Stimulated activated CD8-positive, alpha-beta memory T cell treated with anti-CD3 and anti-CD28 coated beads, Interleukin-7, amount 100 ng/mL, for 1 hour (primary cell): ENCODE measurements at regions not wholly inside any gene's neighbourhood (a gene's known extent, or its start where the extent isn't known, plus 50 kb on each side); places are given as distances from the start of the nearest gene placed in this dataset.

Experiments used
- DNase-seq, 2 donors: peaks; one replicate each; pipeline ENCODE4 v3.0.0-alpha.2; 2020; ENCODE audit warnings: low read depth in 2 of 2

DNA sequence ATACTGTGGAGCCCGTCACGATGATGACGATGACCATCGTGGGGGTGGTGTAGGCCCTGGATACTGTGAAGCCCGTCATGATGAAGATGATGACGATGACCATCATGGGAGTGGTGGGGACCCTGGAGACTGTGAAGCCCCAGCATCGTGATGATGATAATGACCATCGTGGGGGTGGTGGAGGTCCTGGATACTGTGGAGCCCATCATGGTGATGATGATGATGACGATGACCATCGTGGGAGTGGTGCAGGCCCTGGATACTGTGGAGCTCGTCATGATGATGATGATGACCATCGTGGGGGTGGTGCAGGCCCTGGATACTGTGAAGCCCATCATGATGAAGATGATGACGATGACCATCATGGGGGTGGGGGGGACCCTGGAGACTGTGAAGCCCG lies 81.0 kb upstream of the SALL3 start:
- DNase-seq = no peak

DNA sequence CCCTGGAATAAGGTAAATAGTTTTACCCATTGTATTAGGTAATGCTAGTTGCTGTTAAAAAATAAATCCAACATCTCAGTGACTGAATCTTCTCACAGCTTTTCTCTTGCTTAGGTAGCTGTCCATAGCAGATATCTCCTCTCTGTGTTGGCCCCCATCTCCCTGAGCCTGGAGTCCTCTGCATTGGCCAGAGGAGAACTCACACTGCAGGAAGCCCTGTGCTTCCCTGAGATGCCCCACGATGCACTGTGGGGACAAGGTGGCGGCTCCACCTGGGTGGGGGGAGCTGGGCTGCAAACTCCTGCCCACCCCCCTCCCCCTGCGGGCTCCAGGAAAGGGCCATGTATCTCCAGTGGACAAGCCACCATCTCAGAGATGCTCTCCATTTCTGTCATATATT lies 80.4 kb upstream of the SALL3 start:
- DNase-seq = no peak

DNA sequence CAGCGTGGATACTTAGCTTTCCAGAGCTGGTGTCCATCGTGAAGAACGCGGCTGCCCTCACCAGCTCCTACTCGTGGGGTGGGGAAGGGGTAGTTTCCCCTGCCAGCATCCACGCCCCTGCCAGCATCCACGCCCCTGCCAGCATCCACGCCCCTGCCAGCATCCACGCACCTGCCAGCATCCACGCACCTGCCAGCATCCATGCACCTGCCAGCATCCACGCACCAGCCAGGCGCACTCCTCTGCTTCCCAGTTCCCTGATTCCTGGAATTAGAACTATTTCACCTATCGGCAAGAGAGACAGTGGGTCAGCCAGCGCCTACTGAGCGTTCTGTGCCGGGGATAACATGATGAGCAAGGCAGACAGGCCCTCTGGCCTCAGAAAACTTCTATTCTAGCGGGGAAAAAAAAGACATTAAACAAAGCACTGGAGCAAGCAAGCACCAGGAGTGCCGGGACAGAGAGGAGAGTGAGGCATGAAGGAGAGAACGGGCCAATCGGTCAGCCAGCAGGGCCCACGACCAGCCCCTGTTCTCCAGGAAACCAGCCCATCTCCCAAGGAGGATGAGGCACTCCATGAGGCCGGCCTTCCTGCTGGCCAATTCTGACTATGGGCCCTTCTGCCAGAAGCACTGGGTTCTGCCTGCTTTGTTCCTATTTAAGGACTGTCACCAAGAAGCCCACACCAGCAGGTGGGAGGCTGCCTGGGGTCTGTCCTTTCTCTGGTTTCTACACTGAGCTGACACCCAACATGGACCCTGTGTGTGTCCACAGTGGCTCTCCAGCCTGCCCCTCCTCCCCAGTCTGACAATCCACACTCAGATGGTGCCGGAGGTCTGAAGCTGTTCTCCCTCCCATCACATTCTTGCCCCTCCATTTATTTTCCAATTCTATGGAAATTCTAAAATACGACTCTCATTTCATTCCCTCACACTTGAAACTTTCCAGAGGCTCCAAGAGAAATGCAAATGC lies 78.4 kb upstream of the SALL3 start:
- no peak for DNase-seq

DNA sequence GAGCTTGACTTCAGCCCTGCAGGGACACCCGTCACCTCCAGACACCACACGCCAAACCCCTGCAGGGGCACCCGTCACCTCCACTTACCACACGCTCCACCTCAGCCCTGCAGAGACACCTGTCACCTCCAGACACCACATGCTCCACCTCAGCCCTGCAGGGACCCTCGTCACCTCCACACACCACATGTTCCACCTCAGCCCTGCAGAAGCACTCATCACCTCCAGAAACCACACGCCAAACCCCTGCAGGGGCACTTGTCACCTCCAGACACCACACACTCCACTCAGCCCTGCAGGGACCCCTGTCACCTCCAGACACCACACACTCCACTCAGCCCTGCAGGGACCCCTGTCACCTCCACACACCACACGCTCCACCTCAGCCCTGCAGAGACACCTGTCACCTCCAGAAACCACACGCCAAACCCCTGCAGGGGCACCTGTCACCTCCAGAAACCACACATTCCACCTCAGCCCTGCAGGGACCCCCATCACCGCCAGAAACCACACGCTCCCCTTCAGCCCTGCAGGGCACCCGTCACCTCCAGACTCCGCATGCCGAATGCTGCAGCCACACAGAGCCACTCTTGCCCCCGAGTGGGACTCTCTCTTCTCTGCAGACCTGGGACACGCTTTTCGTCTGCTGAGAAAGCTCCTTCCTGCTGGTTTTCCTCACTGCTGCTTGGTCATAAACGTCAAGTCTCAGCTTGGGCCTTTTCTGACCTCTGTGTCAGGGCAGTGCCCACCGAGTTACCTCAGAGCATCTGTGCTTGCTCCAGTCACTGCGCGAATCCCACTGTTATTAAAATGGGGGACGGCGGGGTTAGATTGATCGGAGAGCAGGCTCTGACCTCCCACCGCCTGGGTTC lies 77.5 kb upstream of the SALL3 start:
- DNase-seq = no peak

DNA sequence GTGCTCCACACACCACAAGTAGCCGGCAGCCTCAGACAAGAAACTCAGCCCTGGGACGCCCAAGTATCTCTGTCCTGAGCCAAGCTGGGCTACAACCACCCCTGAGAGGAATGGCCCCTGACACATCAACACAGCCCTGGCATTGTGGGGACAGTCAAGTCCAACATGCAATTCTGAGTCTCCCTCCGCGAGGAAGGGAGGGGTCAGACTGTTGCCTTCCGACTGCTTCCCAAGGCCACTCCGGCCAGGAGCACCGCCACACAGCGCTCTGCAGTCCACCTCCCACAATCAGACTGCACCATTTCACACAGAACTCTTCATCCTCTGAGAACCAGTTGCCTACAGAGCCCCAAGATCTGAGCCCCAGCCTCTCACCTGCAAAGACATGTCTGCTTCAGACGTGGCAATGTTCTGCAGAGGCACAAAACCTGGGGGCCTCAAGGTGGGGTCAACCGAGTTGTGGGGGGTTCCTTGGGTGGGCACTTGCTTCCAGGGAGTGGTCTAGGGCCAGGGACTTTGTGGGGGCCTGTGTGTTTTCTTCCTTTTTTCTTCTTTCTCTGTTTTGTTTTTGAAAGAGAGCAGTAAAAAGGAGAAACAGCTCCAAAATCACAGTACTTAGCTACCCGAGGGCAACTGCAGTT lies 76.7 kb upstream of the SALL3 start:
- DNase-seq = no peak

DNA sequence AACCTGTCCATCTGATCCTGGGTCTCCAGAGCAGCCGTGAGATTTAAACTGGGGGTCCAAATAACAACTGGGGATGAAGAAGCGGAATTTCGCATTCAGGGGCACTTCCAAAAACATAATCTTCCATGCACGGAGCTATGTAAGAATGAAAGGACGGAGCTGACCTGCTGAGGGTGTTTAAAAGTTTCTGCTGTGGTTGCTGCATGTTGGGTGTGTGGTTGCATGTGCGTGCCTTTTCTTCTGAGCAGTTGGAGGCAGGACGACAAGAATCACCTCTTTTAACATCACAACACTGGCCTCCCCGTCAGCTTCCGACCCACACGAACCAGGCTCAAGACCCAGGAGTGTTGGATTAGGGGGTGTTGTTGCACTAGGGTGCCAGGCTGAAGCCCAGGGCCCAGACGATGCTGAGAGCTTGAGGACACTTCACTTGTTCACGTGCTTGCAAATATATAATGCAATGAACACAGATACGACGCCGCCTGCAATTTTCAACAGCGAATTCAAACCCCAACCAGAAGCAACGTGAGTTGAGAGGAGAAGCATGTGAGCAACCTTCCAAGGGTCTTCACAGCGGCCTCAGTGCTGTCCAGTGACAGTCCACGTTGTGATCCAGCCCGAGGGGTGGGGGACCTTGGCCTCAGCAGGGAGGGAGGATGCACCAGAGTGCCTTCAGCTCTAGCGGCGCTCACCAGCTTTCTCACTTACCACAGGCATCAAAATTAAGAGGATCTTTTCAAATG lies 76.0 kb upstream of the SALL3 start:
- no peak for DNase-seq

DNA sequence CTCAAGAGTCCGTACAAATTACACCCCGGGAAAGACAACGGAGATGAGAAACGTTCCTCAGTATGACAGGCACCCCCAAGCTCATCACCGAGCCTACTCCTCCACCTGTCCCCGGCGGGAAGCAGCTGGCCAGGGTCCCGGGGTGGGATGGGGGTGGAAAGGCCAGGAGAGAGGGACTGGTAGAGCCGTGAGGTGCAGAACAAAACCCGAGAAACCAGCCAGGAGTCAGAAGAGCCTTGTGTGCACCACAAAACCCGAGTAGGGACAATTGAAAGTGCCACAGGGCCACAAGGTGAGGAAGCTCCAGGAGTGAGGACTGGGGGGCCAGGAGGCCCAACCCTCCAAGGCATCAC lies 75.5 kb upstream of the SALL3 start:
- no peak for DNase-seq

DNA sequence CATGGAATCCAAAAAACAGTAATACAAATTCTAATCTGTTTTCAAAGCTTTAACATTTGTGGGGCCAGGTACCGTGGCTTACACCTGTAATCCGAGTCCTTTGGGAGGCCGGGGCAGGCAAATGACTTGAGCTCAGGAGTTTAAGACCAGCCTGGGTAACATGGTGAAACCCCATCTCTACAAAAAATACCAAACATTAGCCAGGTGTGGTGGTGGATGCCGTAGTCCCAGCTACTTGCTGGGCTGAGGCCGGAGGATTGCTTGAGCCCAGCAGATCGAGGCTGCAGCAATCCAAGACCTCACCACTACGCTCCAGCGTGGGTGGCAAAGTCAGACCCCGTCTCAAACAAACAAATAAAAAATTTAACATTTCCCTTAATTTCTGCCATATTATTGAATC lies 74.3 kb upstream of the SALL3 start:
- DNase-seq = no peak

DNA sequence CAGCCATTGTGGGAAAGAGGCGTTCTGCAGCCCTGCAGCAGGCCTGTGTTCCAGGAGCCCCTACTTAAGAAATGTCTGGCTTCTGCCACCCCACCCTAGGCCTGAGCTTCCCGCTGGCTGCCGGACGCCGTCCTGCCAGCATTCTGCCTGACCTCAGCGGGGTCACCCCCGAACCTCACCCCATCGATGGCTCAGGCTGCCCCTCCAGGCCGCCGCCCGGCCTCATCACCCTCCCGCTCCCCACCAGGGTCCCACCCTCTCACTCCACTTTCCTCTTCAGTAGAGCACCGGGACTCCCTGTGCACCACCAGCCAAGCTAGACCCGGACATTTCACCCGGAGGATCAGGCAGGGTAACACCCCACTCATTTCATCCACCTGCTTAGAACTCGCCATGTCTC lies 73.6 kb upstream of the SALL3 start:
- no peak for DNase-seq

DNA sequence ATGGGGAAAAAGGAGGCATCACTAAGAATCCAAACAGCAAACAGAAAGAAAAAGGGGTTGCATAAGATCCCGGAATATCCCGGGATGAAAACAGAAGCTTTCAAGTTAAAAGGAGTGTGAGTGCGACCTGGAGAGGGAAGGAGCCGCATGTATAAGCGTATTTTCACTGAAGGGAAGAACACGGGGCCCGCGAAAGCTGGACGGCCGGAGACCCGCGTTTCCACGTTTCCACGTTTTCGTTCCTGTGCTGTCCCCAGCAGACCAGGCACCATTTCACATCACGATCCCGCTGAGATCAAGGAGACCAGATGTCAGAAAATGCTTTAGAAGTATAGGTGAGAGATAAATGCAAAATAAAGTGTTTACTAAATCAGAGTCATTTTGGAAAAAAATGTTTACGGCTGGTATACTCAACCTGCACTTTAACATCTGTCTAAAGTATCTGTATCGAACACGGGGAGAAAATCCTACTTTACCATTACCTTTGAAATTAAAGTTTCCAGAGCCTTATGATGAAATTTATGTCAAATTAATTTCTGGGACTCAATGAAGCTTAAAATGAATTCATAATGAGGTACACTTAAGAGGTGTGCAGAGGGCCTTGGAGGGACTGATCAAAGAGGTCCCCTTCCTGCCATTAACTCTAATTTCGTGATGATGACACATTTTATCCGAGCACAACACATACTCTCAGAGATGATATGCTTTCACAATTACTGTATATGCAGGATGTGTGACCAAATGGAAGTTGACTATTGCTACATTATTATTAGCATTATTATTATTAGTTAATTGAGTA lies 71.0 kb upstream of the SALL3 start:
- no peak for DNase-seq

DNA sequence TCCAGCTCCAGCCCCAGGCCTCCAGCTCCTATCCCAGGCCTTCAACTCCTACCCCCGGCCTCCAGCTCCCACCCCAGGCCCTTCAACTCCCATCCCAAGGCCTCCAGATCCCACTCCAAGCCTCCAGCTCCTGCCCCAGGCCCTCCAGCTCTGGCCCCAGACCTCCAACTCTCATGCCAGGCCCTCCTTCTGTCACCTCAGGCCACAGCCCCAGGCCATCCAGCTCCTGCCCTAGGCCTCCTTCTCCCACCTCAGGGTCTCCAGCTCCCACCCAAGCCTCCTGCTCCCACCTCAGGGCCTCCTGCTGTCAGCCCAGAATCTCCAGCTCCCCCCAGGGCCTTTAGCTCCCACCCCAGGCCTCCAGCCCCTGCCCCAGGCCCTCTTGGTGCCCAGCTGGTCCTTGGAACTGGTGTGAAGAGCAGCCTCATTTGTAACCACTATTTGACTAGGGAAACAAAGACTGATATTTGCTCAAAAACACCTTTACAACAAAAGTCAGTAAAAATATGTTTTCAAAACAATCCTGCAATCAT lies 67.8 kb upstream of the SALL3 start:
- DNase-seq = no peak

DNA sequence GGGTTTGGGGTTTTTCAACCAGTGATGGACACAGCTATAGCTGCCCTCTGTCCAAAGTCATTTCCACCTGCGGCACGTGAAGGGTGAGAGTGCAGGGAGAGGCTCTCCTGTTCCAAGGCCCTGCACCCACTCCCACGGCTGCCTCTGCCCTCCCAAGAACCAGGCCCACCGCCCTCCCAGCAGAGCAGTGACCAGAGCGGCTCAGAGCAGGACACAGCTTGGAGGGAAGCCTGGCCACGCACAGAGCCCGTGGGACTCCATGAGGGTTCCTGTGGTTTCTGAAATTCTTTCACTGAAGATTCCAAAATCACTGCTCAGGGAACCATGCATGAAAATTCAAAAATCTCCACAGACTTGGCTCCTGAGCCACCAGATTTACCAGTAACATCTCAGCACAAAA lies 67.3 kb upstream of the SALL3 start:
- no peak for DNase-seq

DNA sequence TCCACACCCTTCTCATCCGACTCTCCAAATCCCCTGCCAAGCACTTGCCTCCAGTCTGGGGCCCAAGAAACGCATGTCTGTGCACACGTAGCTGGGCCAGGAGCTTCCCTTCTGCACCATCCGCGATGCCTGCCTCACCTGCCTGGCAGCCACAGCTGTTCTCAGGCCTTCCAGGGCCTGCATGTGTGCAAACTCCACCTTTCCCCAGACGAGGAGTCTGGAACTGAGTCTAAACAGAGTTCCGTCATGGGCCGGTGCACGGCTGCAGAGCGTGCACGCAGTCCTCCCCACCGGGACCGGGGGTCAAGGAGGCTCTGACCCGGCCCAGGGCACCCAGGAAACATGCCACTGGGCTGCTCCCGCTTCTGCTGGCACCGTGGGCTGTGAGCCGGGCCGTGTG lies 66.8 kb upstream of the SALL3 start:
- no peak for DNase-seq

DNA sequence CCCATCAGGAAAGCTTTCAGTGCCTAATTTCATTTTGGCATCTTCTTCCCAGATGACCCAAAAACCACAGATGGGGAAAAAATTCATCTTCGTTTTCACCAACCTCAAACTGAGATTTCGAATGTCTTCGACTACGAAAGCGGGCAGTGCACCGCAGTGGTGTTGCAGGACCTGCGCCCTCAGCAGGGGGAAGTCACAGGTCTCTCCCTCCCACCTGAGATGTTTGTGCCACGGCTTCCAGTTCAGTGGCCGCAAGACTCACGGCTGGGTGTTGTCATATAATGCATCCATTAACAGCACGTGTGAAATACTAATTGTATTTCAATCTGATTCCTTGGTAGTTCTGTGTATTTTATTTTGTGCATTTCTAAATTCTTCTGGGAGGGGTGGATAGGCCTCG lies 66.2 kb upstream of the SALL3 start:
- DNase-seq = no peak

DNA sequence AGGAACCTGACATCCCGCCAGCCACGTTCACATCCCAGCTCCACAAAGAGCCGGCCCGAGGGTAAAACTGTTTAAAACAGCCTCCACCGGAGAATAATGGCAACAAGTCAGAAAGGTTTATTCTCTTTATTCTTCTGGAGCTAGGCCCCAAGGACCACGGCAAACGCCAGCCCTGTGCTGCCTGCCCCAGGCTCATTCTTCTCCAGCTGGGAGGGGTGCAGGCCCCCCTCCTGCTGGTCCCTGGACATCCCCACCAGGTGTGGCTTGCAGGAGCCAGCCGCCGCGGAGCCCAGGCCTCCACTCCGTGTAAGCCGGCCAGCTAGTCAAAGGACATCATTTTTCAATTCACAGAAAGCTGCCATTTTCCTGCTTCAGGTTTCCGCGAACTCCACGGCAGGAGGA lies 65.8 kb upstream of the SALL3 start:
- no peak for DNase-seq

DNA sequence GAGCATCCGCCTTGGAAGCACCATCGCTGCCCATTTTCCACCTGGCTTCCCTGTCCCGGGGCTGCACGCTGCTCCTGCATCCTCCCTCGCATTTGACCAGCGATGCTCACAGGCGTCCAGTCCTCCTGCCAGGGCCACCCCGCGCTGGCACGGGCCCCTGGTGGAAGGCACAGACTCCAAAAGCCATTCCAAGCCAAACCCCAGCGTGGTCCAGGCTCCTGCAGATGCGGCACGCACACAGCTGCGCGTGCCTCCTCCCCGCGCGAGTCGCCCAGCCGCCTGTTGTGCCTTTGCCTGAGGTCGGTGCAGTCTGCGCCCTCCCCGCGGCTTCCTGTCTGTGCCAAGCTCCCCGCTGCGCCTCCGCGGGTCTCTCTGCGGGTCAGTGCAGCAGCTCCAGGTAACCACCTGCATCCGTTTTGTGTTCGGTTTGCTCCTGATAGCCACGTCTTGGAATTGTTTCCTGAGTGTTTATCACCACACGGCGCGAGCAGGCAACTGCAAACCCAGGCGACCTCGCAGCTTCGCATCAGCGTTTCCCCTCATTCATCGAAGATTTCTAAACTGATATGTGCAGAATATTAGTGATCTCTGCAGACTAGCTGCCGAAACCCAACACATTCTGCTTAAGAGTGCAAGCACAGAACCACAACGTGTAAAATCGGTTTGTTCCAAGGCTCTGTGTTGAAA lies 65.2 kb upstream of the SALL3 start:
- no peak for DNase-seq

DNA sequence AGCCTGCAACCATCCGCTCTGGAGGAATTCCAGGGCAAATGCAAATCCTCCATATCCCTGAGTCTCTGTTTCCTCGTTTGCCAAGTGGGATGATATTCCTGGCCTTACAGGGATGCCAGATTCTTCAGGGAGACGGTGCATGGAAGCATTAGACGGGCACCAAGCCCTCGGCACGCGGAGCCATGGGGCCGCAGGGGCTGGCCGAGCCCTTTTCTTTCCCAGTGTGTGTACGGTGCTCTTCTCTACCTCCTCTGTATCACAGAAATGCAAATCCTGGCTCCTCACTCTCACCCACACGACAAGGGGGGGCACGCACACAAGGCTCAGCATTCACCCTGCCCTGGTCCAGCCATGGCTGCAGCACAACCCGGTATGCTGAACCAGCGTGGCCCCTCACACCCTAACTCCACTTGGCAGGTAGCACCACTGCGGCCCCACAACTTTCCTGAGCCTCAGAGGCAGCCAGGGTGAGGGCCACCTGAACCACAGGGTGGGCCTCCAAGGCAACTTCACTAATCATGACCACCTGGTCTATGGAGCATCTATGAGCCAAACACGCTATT lies 64.1 kb upstream of the SALL3 start:
- DNase-seq = no peak

DNA sequence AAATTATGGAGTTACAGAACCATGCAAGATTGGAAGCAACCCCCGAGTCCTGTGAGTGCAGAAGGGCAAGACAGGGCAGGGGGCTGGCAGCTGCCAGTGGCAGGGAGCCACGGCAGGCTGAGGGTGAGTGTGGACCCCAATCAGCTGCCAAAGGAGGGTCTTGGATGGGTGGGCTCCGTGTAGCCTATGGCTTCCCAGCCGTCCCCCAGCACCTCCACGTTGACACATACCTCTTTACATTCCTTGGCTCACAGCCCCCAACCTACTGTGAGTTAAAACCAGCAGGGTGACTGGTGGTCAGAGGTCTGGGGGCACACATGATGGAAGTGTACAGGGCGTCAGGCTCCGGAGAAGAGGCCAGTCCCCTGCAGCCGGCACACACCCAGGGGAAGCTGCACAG lies 60.9 kb upstream of the SALL3 start:
- DNase-seq = no peak

DNA sequence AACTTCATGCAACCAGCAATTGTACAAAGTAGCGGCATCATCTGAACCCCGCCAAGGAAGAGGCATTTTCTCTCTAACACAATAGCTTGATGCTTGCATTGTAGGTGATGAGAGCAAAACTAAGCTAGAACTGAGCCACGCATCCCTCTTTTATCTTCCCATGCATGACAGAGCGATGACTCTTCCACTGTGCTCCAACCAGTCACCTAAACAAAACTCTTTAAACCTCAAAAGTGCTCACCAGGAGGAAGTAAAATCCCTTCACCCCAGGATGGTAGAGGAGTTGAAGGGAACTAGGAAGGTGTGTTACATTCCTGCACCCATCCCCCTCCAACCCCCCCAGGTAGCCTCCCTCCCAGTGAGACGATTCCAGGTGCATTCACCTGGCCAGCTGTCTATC lies 59.7 kb upstream of the SALL3 start:
- DNase-seq = no peak
